Activated CD8-positive, alpha-beta T cell treated with anti-CD3 and anti-CD28 coated beads for 36 hours (primary cell): ENCODE measurements at regions not wholly inside any gene's neighbourhood (a gene's known extent, or its start where the extent isn't known, plus 50 kb on each side); places are given as distances from the start of the nearest gene placed in this dataset.

Source experiments
- ATAC-seq: fragments of 200-7000 bp; cut with Tn5 transposase; one replicate; pipeline ENCODE4 v1.10.0; 2021; ENCODE audit warnings: mild to moderate bottlenecking, moderate library complexity
- CTCF ChIA-PET: fragments of 350-600 bp; sonication (Branson Sonifier 250); formaldehyde crosslinking; loops from one replicate; lab custom pipeline; 2021; ENCODE audit warnings: antibody characterized with exemption; lab: Charles Lee
- POLR2A ChIA-PET: fragments of 350-600 bp; sonication (Branson Sonifier 250); formaldehyde crosslinking; loops from one replicate; lab custom pipeline; 2021; ENCODE audit warnings: antibody characterized with exemption; lab: Charles Lee
- DNase-seq: peaks from one replicate; pipeline ENCODE4 v3.0.0-alpha.2; 2020
- H3K27ac Mint-ChIP-seq: one replicate; pipeline ENCODE4 v1.8.0; 2021; ENCODE audit warnings: mild to moderate bottlenecking, mixed read lengths
- H3K27me3 Mint-ChIP-seq: one replicate; pipeline ENCODE4 v1.8.0; 2021; ENCODE audit warnings: mixed read lengths
- H3K36me3 Mint-ChIP-seq: one replicate; pipeline ENCODE4 v1.8.0; 2021; ENCODE audit warnings: low read depth, mixed read lengths
- H3K4me1 Mint-ChIP-seq: one replicate; pipeline ENCODE4 v1.8.0; 2021; ENCODE audit warnings: low read depth, mixed read lengths
- H3K4me3 Mint-ChIP-seq: one replicate; pipeline ENCODE4 v1.8.0; 2021; ENCODE audit warnings: mild to moderate bottlenecking, moderate library complexity, mixed read lengths
- H3K9me3 Mint-ChIP-seq: one replicate; pipeline ENCODE4 v1.8.0; 2021; ENCODE audit warnings: mixed read lengths
- intact Hi-C: fragments of 100-400 bp; cut with micrococcal nuclease; formaldehyde crosslinking; loops from one replicate; pipeline ENCODE4 v1.10.0; 2022
- TF ChIP-seq, protein P1 (sequence below): fragments of 200-600 bp; IDR thresholded peaks from one replicate; pipeline ENCODE4 v1.8.0; 2022; ENCODE audit warnings: antibody characterized with exemption, mild to moderate bottlenecking

DNA sequence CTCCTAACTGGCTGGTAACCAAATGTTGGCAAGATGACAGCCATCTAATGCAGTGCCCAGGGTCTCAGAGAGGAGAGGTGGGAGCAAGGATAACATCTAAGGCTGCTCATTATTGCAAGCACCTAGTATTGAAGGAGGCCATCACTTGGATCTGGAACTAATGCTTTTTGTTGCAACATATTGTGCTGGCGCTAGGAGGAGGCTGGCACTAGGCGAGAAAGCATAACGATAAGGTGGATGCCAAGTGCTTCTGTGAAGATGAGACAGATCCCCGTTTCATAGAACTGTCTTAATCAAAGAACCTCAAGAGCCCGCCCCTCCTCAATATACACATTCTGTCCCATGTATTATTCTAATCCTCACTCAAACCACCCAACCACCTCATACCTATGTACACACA, 774.0 kb downstream of the VRK1 start:
- DNase-seq: no peak
- H3K36me3 Mint-ChIP-seq: no peaks in the 10 kb centered on the region
- no peaks in the 10 kb centered on the region for H3K27me3 Mint-ChIP-seq
- H3K27ac Mint-ChIP-seq: no peak overlapping the region
- TF ChIP-seq, protein P1, sequence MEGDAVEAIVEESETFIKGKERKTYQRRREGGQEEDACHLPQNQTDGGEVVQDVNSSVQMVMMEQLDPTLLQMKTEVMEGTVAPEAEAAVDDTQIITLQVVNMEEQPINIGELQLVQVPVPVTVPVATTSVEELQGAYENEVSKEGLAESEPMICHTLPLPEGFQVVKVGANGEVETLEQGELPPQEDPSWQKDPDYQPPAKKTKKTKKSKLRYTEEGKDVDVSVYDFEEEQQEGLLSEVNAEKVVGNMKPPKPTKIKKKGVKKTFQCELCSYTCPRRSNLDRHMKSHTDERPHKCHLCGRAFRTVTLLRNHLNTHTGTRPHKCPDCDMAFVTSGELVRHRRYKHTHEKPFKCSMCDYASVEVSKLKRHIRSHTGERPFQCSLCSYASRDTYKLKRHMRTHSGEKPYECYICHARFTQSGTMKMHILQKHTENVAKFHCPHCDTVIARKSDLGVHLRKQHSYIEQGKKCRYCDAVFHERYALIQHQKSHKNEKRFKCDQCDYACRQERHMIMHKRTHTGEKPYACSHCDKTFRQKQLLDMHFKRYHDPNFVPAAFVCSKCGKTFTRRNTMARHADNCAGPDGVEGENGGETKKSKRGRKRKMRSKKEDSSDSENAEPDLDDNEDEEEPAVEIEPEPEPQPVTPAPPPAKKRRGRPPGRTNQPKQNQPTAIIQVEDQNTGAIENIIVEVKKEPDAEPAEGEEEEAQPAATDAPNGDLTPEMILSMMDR: no peak
- CTCF ChIA-PET: no interaction called here
- no peaks in the 10 kb centered on the region for H3K4me1 Mint-ChIP-seq
- H3K9me3 Mint-ChIP-seq: peaks cover 6% of the 10 kb centered on the region
- POLR2A ChIA-PET: no interaction called here
- intact Hi-C loops: no loop called here
- H3K4me3 Mint-ChIP-seq: no peak overlapping the region
- ATAC-seq: no peak

DNA sequence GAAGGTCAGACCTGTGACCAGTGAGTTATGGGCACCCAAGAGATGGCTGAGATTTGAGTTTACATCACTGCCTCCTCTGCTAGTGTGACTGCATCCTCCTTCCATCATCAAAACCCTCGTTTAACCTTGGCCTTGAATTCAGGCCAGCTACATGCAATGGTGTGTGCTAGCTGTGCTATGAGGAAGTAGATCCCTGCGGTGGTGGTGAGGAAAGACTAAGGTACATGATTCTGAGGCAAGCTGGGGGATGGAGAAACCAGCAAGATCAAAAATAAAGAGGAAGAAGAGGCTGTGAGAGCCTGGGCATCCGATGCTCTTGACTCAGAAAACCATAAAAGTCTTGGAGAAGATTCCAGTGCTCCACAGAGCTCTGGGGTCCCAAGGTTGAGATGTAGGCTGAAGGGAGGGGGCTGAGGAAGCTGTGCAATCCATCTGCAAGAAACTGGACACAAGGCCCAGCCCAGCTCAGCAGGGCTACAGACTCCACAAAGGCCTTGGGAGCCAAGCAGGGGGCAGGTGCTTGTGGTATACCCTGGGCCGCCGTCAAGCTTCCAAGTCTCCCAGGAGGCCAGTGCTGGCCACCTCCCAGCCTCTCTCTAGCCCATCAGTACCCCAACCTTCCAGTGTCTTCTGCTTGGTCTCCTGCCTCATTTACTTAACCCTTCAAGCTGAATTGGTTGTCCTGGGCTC, 774.8 kb downstream of the VRK1 start:
- CTCF ChIA-PET: no interaction called here
- intact Hi-C loops: no loop called here
- Mint-ChIP-seq H3K36me3 (no peaks in the 10 kb centered on the region), H3K27me3 (no peaks in the 10 kb centered on the region), H3K4me1 (no peaks in the 10 kb centered on the region), H3K4me3 (no peak overlapping the region), H3K27ac (no peak overlapping the region), H3K9me3 (peaks cover 6% of the 10 kb centered on the region)
- no peak for DNase-seq
- POLR2A ChIA-PET: no interaction called here
- TF ChIP-seq, protein P1: no peak
- ATAC-seq: no peak

DNA sequence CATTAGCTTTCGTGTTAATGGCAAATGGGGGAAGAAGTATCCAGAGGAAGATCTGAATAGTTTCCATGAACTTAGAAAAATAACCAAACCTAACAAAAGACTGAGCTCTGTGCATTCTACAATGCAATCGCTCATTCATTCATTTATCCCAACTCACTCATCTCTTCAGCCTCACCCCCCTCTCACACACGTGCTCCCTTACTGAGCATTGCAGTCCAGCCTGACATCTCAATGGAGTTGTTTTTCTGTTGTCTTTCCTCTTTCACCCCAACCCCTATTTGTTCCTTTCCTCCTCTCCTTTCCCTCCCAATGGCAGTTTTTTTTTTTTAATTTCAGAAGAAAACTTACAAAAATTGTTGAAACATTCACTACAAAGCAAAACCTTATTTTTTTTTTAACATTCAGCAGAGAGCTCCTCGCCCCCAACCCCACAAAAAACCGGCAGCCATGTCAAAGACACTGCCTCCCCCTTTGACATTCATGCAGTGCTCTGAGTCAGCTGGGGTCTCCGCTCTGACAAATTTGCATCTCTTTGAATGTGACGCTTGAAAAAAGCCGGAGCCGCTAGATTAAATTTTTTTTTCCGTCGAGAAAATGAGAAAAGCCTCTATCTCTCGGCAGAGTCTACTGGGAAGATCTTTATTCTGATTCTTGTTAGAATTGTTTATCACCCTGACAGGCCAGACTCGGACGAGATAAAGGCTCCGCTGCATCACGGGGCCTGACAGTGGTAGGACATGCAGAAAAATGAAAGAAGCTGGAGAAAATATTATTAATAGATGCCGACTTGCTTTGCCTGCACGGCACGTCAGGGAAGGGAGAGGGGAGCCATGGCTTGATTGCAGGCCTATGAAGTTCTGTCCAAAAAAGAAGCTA, 775.6 kb downstream of the VRK1 start:
- ChIA-PET POLR2A (no interaction called here), CTCF (no interaction called here)
- ATAC-seq (no peak), DNase-seq (no peak)
- Mint-ChIP-seq H3K27ac (no peak overlapping the region), H3K9me3 (peaks cover 6% of the 10 kb centered on the region), H3K4me1 (no peaks in the 10 kb centered on the region), H3K4me3 (no peak overlapping the region), H3K36me3 (no peaks in the 10 kb centered on the region), H3K27me3 (no peaks in the 10 kb centered on the region)
- intact Hi-C loops: no loop called here
- TF ChIP-seq, protein P1: no peak

DNA sequence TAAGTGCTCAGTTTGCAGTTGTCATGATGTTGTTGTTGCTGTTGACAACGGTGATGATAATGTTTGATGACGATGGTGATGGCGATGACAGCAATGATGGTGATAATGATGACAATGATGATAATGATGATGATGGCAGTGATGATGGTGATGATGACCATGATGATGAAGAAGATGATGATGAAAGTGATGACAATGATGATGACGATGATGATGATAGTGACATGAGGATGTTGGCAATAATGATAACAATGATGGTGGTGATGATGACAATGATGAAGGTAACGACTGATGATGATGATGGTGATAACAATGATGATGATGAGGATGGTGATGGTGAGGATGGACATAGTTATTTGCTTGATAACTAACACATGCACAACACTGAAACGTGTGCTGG, 778.5 kb downstream of the VRK1 start:
- POLR2A ChIA-PET: no interaction called here
- peaks cover 1% of the 10 kb centered on the region for H3K4me1 Mint-ChIP-seq
- ATAC-seq (no peak), DNase-seq (no peak)
- CTCF ChIA-PET: no interaction called here
- H3K36me3 Mint-ChIP-seq: no peaks in the 10 kb centered on the region
- TF ChIP-seq, protein P1: no peak
- intact Hi-C loops: no loop called here
- H3K27ac Mint-ChIP-seq: no peak overlapping the region
- no peaks in the 10 kb centered on the region for H3K27me3 Mint-ChIP-seq
- peaks cover 6% of the 10 kb centered on the region for H3K9me3 Mint-ChIP-seq
- no peak overlapping the region for H3K4me3 Mint-ChIP-seq

DNA sequence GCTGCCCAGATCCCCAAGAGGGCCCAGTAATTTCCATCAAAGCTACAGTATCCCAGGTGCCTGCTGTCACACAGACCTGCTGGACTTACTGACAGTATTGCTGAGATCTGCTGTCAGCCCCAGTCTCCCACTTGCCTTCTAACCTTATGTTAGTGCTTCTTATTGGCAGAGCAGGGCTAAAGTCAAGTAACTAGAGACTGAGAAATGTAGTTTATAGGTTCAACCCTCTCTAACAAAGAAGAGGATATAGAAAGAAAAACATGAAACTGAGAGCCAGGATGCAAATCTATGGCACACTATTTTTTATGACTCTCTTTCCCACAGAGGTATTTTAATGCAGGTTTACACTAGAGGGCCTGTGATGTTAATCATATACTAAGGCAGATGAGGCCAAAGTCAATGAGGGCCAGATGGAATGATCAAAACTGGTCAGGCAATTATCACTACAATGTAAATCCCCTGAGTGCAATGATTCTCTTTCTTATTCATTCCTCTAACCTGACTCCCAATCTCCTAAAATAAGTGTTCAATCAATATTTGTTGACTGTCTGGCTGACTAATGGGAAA, 781.9 kb downstream of the VRK1 start:
- Mint-ChIP-seq H3K36me3 (no peaks in the 10 kb centered on the region), H3K4me3 (no peak overlapping the region), H3K9me3 (peaks cover 4% of the 10 kb centered on the region), H3K4me1 (peaks cover 1% of the 10 kb centered on the region), H3K27ac (no peak overlapping the region), H3K27me3 (no peaks in the 10 kb centered on the region)
- POLR2A ChIA-PET: no interaction called here
- TF ChIP-seq, protein P1: no peak
- DNase-seq: no peak
- intact Hi-C loops: no loop called here
- CTCF ChIA-PET: interaction anchor here (1.3 kb wide), 1 partner anchor 12 kb away, joined by 3 read pairs; no protein-coding TSS in a partner anchor
- ATAC-seq: no peak
